ENCODE measurements at regions not wholly inside any gene's neighbourhood (a gene's known extent, or its start where the extent isn't known, plus 50 kb on each side); places are given as distances from the start of the nearest gene placed in this dataset.

DNA sequence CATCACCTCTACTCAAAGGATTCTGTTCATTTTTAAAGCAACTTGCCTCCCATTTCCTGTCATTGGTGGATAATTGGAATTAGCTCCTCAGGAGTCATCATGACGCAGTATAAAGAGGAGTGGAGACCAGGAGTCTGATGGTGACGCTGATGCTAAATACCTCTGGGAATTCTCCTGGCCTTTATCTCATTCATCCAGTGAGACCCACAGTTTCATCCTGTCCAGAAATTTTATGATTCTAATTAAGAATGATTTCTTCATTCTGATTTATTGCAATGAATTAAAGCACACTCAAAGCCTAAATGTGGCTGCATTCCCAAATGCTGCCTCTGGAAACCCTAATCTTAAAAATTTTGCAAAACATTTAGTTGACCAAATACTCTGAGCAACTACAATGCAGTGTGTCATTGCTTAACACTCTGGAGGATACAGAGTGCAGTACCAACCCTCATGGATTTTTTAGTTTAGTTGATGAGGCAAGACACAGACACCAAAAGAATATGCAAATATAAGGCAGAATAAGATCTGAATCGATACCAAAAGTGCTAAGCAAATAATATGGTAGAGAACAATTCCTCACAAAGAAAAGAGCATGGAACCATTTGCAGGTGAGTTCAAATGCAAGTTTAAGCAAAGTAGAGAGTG lies 236.2 kb downstream of the ETAA1 start:
- Histone ChIP-seq H3K27ac (no peak overlapping the region), H3K36me3 (no peaks in the 10 kb centered on the region), H3K4me3 (ENCODE audit: low read depth, low read length) (no peak overlapping the region), H3K9me3 (ENCODE audit: severe bottlenecking) (no peaks in the 10 kb centered on the region), H3K27me3 (ENCODE audit: insufficient read depth, low read depth, severe bottlenecking) (peaks cover 77% of the 10 kb centered on the region)
- TF ChIP-seq CTCF (IDR thresholded peaks at IDR 0.05; ENCODE audit: low read depth, low read length) = no peak
- no peak for DNase-seq

DNA sequence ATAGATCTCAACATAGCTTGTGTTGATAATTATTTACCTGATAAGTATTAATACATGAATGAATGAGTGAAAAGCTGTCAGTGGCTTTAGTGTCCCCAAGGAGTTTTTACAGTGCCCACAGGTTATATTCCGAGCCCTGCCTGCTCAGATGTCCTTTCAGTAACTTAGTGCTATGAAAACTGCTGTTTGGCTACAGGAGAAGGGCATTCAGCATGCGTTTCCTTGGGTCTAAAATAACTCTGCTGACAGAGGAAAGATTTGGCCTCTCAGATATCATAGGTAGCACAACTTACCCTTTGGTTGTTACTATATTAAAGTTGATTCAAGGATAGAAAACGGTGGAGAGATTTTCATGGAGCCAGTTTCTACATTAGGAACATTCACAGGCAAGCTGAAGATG lies 241.0 kb downstream of the ETAA1 start:
- H3K9me3 ChIP-seq (ENCODE audit: severe bottlenecking) = no peaks in the 10 kb centered on the region
- peaks cover 81% of the 10 kb centered on the region for H3K27me3 ChIP-seq (ENCODE audit: insufficient read depth, low read depth, severe bottlenecking)
- H3K4me3 ChIP-seq (ENCODE audit: low read depth, low read length) = no peak overlapping the region
- DNase-seq = no peak
- TF ChIP-seq CTCF (IDR thresholded peaks at IDR 0.05; ENCODE audit: low read depth, low read length) = no peak
- H3K27ac ChIP-seq = no peak overlapping the region
- H3K36me3 ChIP-seq = no peaks in the 10 kb centered on the region

DNA sequence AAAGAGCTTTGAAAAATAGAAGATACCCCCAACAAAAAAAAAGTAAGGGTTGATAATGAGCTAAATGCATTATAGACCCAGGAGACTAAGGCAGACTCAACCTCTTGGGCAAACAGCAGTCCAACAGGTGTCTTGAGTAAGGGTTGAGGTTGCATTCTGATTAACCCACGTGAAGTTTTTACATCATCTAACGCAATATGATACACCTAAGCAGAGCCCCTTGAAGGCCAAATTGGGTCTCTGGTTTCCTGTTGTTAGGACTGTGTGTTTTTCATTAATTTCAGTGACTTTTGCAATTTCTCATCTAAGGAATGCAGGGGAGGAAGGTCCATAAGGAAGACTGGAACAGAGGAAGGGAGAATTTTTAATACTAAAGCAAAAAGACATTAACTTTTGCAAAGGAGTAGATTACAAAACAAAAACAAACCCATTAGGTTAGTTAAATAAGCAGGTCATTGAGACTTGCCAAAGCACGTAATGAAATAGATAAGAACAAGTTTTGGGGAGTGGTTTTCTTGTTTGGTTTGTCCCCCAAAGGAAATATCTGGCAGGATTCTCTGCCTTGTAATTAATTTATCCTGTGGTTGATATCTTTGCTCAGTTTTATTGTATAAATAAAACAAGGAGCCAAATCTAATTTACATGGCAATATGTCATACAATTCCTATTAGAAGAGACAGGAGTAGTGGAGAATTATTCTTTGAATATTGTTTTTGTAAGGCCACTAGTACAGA lies 244.3 kb downstream of the ETAA1 start:
- no peak for DNase-seq
- H3K27ac ChIP-seq = no peak overlapping the region
- H3K9me3 ChIP-seq (ENCODE audit: severe bottlenecking) = peaks cover 5% of the 10 kb centered on the region
- TF ChIP-seq CTCF (IDR thresholded peaks at IDR 0.05; ENCODE audit: low read depth, low read length) = no peak
- no peaks in the 10 kb centered on the region for H3K36me3 ChIP-seq
- H3K4me3 ChIP-seq (ENCODE audit: low read depth, low read length) = no peak overlapping the region
- H3K27me3 ChIP-seq (ENCODE audit: insufficient read depth, low read depth, severe bottlenecking) = peaks cover 87% of the 10 kb centered on the region

DNA sequence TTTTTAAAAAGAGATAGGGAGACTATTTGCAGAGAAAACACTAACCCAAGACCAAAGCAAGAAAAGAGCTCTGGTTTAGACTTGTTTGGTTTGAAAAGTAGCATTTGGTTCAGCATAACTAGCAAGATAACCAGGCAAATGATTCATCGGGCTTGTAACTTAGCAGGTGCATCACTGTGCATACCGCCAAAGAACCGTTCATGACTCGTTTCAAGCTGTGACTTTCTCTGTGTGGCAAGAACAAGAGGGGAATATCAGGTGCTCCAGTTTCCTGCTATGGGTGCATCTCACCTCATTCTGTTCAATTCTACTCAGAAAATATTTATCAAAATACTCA lies 244.9 kb downstream of the ETAA1 start:
- Histone ChIP-seq H3K36me3 (no peaks in the 10 kb centered on the region), H3K9me3 (ENCODE audit: severe bottlenecking) (peaks cover 10% of the 10 kb centered on the region), H3K27ac (no peak overlapping the region), H3K4me3 (ENCODE audit: low read depth, low read length) (no peak overlapping the region), H3K27me3 (ENCODE audit: insufficient read depth, low read depth, severe bottlenecking) (peaks cover 87% of the 10 kb centered on the region)
- no peak for TF ChIP-seq CTCF (IDR thresholded peaks at IDR 0.05; ENCODE audit: low read depth, low read length)
- no peak for DNase-seq

DNA sequence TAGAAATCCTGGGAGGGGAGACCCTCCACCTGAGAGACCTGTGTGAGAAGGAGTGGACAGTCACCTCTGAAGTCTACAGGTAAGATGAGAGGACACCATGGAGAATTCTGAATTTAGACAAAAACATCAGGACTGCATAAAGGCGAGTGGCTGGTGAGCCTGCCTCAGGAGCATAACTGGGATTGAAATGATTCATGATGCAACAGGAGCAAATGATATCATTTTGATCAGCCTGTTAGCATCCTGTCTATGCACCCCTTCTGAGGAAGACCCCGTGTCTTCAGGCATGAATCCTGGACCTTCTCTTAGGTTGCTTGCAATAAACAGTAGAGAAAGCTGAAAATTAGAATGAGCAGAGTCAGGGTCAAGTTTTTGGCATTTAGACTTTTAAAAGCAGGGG lies 245.8 kb downstream of the ETAA1 start:
- H3K27ac ChIP-seq = no peak overlapping the region
- no peak overlapping the region for H3K4me3 ChIP-seq (ENCODE audit: low read depth, low read length)
- H3K27me3 ChIP-seq (ENCODE audit: insufficient read depth, low read depth, severe bottlenecking) = peaks cover 86% of the 10 kb centered on the region
- H3K9me3 ChIP-seq (ENCODE audit: severe bottlenecking) = peaks cover 13% of the 10 kb centered on the region
- no peak for TF ChIP-seq CTCF (IDR thresholded peaks at IDR 0.05; ENCODE audit: low read depth, low read length)
- H3K36me3 ChIP-seq = no peaks in the 10 kb centered on the region
- no peak for DNase-seq
